Smooth muscle cell of the brain vasculature (primary cell): ENCODE measurements at regions not wholly inside any gene's neighbourhood (a gene's known extent, or its start where the extent isn't known, plus 50 kb on each side); places are given as distances from the start of the nearest gene placed in this dataset.
"Not testable (repeated sequence)": the region's sequence is repeated elsewhere in the genome, so short reads cannot be mapped to it uniquely, and the experiment has no call there.

Experiments
- DNase-seq: peaks from one replicate; pipeline ENCODE4 v3.0.0-alpha.2; 2012; ENCODE audit warnings: low read depth, low spot score

GRCh38 chr10:8768341-8768740, 713.9 kb downstream of the GATA3 start:
- no peak for DNase-seq

- no peak for DNase-seq
These were observed 714.4 kb downstream of the GATA3 start for GRCh38 chr10:8768852-8769251.

GRCh38 chr10:8776926-8777622, 722.6 kb downstream of the GATA3 start:
- DNase-seq, result no peak

GRCh38 chr10:8778713-8779112, 724.2 kb downstream of the GATA3 start:
- DNase-seq, result no peak

GRCh38 chr10:8787649-8788048, 733.2 kb downstream of the GATA3 start:
- DNase-seq, result no peak

- DNase-seq, result no peak
These were observed 735.9 kb downstream of the GATA3 start for GRCh38 chr10:8790390-8790789.

- DNase-seq, result no peak
These were observed 740.4 kb downstream of the GATA3 start for GRCh38 chr10:8794860-8795259.

- DNase-seq, result no peak
These were observed 745.9 kb downstream of the GATA3 start for GRCh38 chr10:8800426-8800825.

- no peak for DNase-seq
These were observed 749.5 kb downstream of the GATA3 start for GRCh38 chr10:8803992-8804391.

GRCh38 chr10:8810677-8811076, 756.2 kb downstream of the GATA3 start:
- DNase-seq, result no peak

- no peak for DNase-seq
These were observed 756.7 kb downstream of the GATA3 start for GRCh38 chr10:8811201-8811600.

GRCh38 chr10:8815969-8816368, 761.5 kb downstream of the GATA3 start:
- DNase-seq, result no peak

- no peak for DNase-seq
These were observed 762.8 kb downstream of the GATA3 start for GRCh38 chr10:8817299-8817698.

- no peak for DNase-seq
These were observed 771.1 kb downstream of the GATA3 start for GRCh38 chr10:8825611-8826010.

- no peak for DNase-seq
These were observed 775.1 kb downstream of the GATA3 start for GRCh38 chr10:8829592-8829991.

- no peak for DNase-seq
These were observed 775.6 kb downstream of the GATA3 start for GRCh38 chr10:8830048-8830447.

- DNase-seq, result no peak
These were observed 776.4 kb downstream of the GATA3 start for GRCh38 chr10:8830876-8831275.

- DNase-seq, result no peak
These were observed 781.1 kb downstream of the GATA3 start for GRCh38 chr10:8835453-8836167.

- DNase-seq, result no peak
These were observed 785.9 kb downstream of the GATA3 start for GRCh38 chr10:8840356-8840755.

- no peak for DNase-seq
These were observed 789.7 kb downstream of the GATA3 start for GRCh38 chr10:8844141-8844540.

- no peak for DNase-seq
These were observed 798.1 kb downstream of the GATA3 start for GRCh38 chr10:8852546-8852945.

- no peak for DNase-seq
These were observed 798.6 kb downstream of the GATA3 start for GRCh38 chr10:8853048-8853447.

- DNase-seq, result not testable (repeated sequence)
These were observed 814.4 kb downstream of the GATA3 start for GRCh38 chr10:8868924-8869323.
